SK-N-SH (cell line): ENCODE measurements at regions not wholly inside any gene's neighbourhood (a gene's known extent, or its start where the extent isn't known, plus 50 kb on each side); places are given as distances from the start of the nearest gene placed in this dataset.

Experiments
- CTCF ChIA-PET: fragments of 300-600, 350-600 bp; formaldehyde crosslinking; extraction: SDS; loops from one replicate; lab custom pipeline; 2021; lab: Yijun Ruan, JAX
- POLR2A ChIA-PET: fragments of 350-600 bp; sonication (Branson Sonifier 250); formaldehyde crosslinking; extraction: SDS; loops from one replicate; lab custom pipeline; 2020; ENCODE audit warnings: antibody characterized with exemption, inconsistent platforms; lab: Yijun Ruan, JAX
- DNase-seq: peaks from one replicate; pipeline ENCODE4 v3.0.0; 2012
- H2AFZ ChIP-seq: fragments of 200-600 bp; sonication (generic); 2 replicates; pipeline ENCODE4 v1.8.1; 2016; ENCODE audit warnings: antibody characterized with exemption, mild to moderate bottlenecking, low read depth
- H3F3A ChIP-seq: fragments of 200-600 bp; sonication (generic); replicated peaks from 2 replicates; pipeline ENCODE3; 2016; ENCODE audit warnings: antibody characterized with exemption, mild to moderate bottlenecking; ENCODE audit not compliant: insufficient read depth
- H3K27ac ChIP-seq, 2 experiments: fragments of 200-500 bp in 1 of 2; fragments of 200-600 bp in 1 of 2; sonication (Bioruptor generic) in 1 of 2; sonication (generic), shearing (Covaris generic) in 1 of 2; 2 replicates each; pipeline versions ENCODE4 v1.5.1 to v1.6.1; 2014 to 2016; ENCODE audit warnings: low read depth in 2 of 2, inconsistent platforms in 1 of 2, low read length in 1 of 2, mild to moderate bottlenecking in 1 of 2, mixed read lengths in 1 of 2
- H3K27me3 ChIP-seq: fragments of 200-600 bp; sonication (generic), shearing (Covaris generic); 2 replicates; pipeline ENCODE4 v1.6.1; 2016; ENCODE audit warnings: mixed run types; ENCODE audit not compliant: insufficient read depth
- H3K36me3 ChIP-seq, 2 experiments: fragments of 200-500 bp in 1 of 2; fragments of 200-600 bp in 1 of 2; sonication (Bioruptor generic) in 1 of 2; sonication (generic) in 1 of 2; replicated peaks in 1 of 2; 2 replicates each; pipeline versions ENCODE3 to v1.5.1; 2014 to 2016; ENCODE audit warnings: low read length in 1 of 2, mild to moderate bottlenecking in 1 of 2; ENCODE audit not compliant: insufficient read depth in 2 of 2, control insufficient read depth in 1 of 2
- H3K4me1 ChIP-seq, 2 experiments: fragments of 200-500 bp in 1 of 2; fragments of 200-600 bp in 1 of 2; sonication (Bioruptor generic) in 1 of 2; sonication (generic), shearing (Covaris generic) in 1 of 2; 2 replicates each; pipeline versions ENCODE4 v1.5.1 to v1.6.1; 2014 to 2016; ENCODE audit warnings: low read depth in 1 of 2, low read length in 1 of 2, mixed run types in 1 of 2; ENCODE audit not compliant: insufficient read depth in 2 of 2, control insufficient read depth in 1 of 2
- H3K4me2 ChIP-seq: fragments of 200-600 bp; sonication (generic), shearing (Covaris generic); 2 replicates; pipeline ENCODE4 v1.6.1; 2017; ENCODE audit warnings: mixed run types
- H3K4me3 ChIP-seq, 2 experiments: fragments of 200-500 bp in 1 of 2; fragments of 200-600 bp in 1 of 2; sonication (Bioruptor generic) in 1 of 2; sonication (generic), shearing (Covaris generic) in 1 of 2; 2 replicates each; pipeline versions ENCODE4 v1.5.1 to v1.8.1; 2014 to 2016; ENCODE audit warnings: low read depth in 2 of 2, inconsistent platforms in 1 of 2, low read length in 1 of 2, mild to moderate bottlenecking in 1 of 2, mixed read lengths in 1 of 2, moderate library complexity in 1 of 2
- H3K79me2 ChIP-seq: fragments of 200-600 bp; sonication (generic); 2 replicates; pipeline ENCODE4 v1.8.1; 2017; ENCODE audit warnings: mild to moderate bottlenecking; ENCODE audit not compliant: insufficient read depth
- H3K9ac ChIP-seq: fragments of 200-600 bp; sonication (generic); 2 replicates; pipeline ENCODE4 v1.6.1; 2017; ENCODE audit warnings: mixed run types
- H3K9me2 ChIP-seq: fragments of 200-600 bp; sonication (generic); 2 replicates; pipeline ENCODE4 v1.6.1; 2017; ENCODE audit warnings: mixed run types
- H3K9me3 ChIP-seq: fragments of 200-600 bp; sonication (generic); 2 replicates; pipeline ENCODE4 v1.6.1; 2017; ENCODE audit warnings: mixed run types, mild to moderate bottlenecking, moderate library complexity
- H4K20me1 ChIP-seq: fragments of 200-600 bp; sonication (generic); 2 replicates; pipeline ENCODE4 v1.6.1; 2017; ENCODE audit warnings: mild to moderate bottlenecking, mixed run types; ENCODE audit not compliant: insufficient read depth
- FOXJ3 ChIP-seq: sonication (generic); formaldehyde crosslinking; IDR thresholded peaks from 2 replicates; pipeline ENCODE4 v1.5.1; 2020; ENCODE audit warnings: mild to moderate bottlenecking, missing genetic modification reagents
- FOXM1 ChIP-seq: IDR thresholded peaks from 2 replicates; pipeline ENCODE4 v1.4.0; 2012; ENCODE audit warnings: low read depth, mild to moderate bottlenecking
- GABPA ChIP-seq: IDR thresholded peaks from 2 replicates; pipeline ENCODE4 v1.4.0; 2012; ENCODE audit warnings: low read depth, mild to moderate bottlenecking
- MEF2A ChIP-seq: IDR thresholded peaks from 2 replicates; pipeline ENCODE4 v1.4.0; 2012; ENCODE audit warnings: low read depth, borderline replicate concordance
- MXI1 ChIP-seq: IDR thresholded peaks from 2 replicates; pipeline ENCODE4 v1.6.1; 2012; ENCODE audit warnings: mild to moderate bottlenecking, low read depth, low read length, improper control_type of control experiment
- NFIC ChIP-seq: IDR thresholded peaks from 2 replicates; pipeline ENCODE4 v1.4.0; 2012; ENCODE audit warnings: borderline replicate concordance
- NRF1 ChIP-seq: IDR thresholded peaks from 2 replicates; pipeline ENCODE4 v1.6.1; 2012; ENCODE audit warnings: low read depth, mild to moderate bottlenecking, low read length
- RAD21 ChIP-seq: IDR thresholded peaks from 2 replicates; pipeline ENCODE4 v1.6.1; 2012; ENCODE audit warnings: mild to moderate bottlenecking, low read length
- SIN3A ChIP-seq: IDR thresholded peaks from 2 replicates; pipeline ENCODE4 v1.6.1; 2012; ENCODE audit warnings: low read depth, mild to moderate bottlenecking, low read length, moderate library complexity, borderline replicate concordance
- TAF1 ChIP-seq: IDR thresholded peaks from 2 replicates; pipeline ENCODE4 v1.6.1; 2012; ENCODE audit warnings: low read depth, mild to moderate bottlenecking, low read length, moderate library complexity, borderline replicate concordance
- YY1 ChIP-seq: IDR thresholded peaks from 2 replicates; pipeline ENCODE4 v1.4.0; 2012; ENCODE audit warnings: low read depth, mild to moderate bottlenecking
- WGBS: methylation state at CpG from one replicate; pipeline ENCODE4 v1.1.6; 2017; ENCODE audit warnings: low lambda C conversion rate; 5-methylcytosine and 5-hydroxymethylcytosine counted together
- TF ChIP-seq, protein P1 (sequence below): IDR thresholded peaks from 2 replicates; pipeline ENCODE4 v1.4.0; 2012; ENCODE audit warnings: low read depth, borderline replicate concordance
- TF ChIP-seq, protein P2 (sequence below): fragments of 200-600 bp; sonication (generic); IDR thresholded peaks from 2 replicates; pipeline ENCODE4 v1.6.1; 2017; ENCODE audit warnings: antibody characterized with exemption, mild to moderate bottlenecking, moderate library complexity
- TF ChIP-seq, protein P3 (sequence below): fragments of 150-350 bp; IDR thresholded peaks from 2 replicates; pipeline ENCODE4 v1.6.1; 2016; ENCODE audit warnings: mild to moderate bottlenecking, low read depth, low read length
- TF ChIP-seq, protein P4 (sequence below): fragments of 150-350 bp; IDR thresholded peaks from 2 replicates; pipeline ENCODE4 v1.6.1; 2017; ENCODE audit warnings: antibody characterized with exemption, low read length, low read depth, borderline replicate concordance

DNA sequence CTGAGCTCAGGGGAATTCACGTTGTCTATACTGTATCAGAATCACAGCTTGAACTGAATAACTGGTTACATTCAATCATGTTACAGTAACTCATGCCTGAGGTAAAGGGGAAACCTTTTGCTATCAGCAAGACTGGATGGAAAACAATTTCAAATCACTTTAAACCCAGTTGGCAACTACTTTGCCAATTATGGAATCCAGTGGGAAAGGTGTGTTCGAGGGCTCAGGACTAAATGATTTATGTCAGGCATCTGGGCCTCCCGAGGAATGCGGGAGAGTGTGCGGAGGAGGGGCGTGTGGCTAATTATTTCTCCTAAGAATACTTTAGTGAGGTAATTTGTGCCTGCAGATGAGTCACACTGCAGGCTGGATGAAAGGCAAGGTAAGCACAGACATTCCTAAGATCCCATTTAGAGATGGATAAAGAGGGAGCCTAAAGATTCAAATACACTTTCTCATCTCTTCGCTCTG is 100.1 kb downstream of the HRH4 start:
- TF ChIP-seq TAF1 (no peak), NFIC (no peak), FOXJ3 (no peak)
- TF ChIP-seq, protein P1, sequence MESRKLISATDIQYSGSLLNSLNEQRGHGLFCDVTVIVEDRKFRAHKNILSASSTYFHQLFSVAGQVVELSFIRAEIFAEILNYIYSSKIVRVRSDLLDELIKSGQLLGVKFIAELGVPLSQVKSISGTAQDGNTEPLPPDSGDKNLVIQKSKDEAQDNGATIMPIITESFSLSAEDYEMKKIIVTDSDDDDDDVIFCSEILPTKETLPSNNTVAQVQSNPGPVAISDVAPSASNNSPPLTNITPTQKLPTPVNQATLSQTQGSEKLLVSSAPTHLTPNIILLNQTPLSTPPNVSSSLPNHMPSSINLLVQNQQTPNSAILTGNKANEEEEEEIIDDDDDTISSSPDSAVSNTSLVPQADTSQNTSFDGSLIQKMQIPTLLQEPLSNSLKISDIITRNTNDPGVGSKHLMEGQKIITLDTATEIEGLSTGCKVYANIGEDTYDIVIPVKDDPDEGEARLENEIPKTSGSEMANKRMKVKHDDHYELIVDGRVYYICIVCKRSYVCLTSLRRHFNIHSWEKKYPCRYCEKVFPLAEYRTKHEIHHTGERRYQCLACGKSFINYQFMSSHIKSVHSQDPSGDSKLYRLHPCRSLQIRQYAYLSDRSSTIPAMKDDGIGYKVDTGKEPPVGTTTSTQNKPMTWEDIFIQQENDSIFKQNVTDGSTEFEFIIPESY = no peak
- TF ChIP-seq, protein P2, sequence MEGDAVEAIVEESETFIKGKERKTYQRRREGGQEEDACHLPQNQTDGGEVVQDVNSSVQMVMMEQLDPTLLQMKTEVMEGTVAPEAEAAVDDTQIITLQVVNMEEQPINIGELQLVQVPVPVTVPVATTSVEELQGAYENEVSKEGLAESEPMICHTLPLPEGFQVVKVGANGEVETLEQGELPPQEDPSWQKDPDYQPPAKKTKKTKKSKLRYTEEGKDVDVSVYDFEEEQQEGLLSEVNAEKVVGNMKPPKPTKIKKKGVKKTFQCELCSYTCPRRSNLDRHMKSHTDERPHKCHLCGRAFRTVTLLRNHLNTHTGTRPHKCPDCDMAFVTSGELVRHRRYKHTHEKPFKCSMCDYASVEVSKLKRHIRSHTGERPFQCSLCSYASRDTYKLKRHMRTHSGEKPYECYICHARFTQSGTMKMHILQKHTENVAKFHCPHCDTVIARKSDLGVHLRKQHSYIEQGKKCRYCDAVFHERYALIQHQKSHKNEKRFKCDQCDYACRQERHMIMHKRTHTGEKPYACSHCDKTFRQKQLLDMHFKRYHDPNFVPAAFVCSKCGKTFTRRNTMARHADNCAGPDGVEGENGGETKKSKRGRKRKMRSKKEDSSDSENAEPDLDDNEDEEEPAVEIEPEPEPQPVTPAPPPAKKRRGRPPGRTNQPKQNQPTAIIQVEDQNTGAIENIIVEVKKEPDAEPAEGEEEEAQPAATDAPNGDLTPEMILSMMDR = no peak
- POLR2A ChIA-PET = no interaction called here
- WGBS = 63% methylated on average over 7 of the region's 7 CpGs
- DNase-seq = no peak
- CTCF ChIA-PET = no interaction called here
- H3K4me2 ChIP-seq = no peak overlapping the region
- H3K27ac ChIP-seq = no peak overlapping the region
- H3K4me1 ChIP-seq = no peaks in the 10 kb centered on the region
- H3K27me3 ChIP-seq = no peaks in the 10 kb centered on the region; the same call in 1 of the 2 replicates
- no peaks in the 10 kb centered on the region for H3K79me2 ChIP-seq
- H3K9me3 ChIP-seq = no peaks in the 10 kb centered on the region
- H3K9me2 ChIP-seq = no peaks in the 10 kb centered on the region
- H3F3A ChIP-seq = no peaks in the 10 kb centered on the region
- H3K36me3 ChIP-seq = no peaks in the 10 kb centered on the region
- H3K4me3 ChIP-seq = no peak overlapping the region
- no peaks in the 10 kb centered on the region for H4K20me1 ChIP-seq
- H2AFZ ChIP-seq = no peak overlapping the region
- no peak overlapping the region for H3K9ac ChIP-seq

DNA sequence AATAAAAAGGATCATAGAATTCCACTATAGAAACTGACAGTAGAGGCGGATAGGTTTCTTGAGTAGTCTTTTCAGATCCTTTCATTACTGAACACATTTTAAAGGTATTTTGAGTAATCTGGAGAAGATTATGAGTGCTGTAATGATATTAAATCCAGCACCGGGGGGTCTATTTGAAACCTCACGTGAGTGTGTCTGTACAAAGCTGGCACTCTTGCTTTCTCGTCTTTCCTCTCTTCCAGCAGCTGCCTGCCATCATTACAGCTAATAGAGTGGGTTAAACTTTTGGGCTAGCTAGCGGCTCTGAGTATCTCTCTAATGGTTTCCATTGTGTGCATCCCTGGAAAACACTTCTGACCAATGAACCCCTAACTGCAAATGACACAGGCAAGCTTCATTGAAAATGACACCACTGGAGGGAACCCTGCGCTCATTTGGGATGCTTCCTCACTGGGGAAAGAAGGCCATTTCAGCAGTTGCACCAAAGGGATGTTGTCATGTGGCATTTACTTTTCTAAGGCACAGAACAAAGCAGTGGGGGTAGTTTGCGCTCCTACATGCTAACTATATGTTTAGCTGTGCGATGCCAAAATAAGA is 101.0 kb downstream of the HRH4 start:
- Histone ChIP-seq H3F3A (no peaks in the 10 kb centered on the region), H3K27ac (no peak overlapping the region), H3K36me3 (no peaks in the 10 kb centered on the region), H2AFZ (no peak overlapping the region), H3K9me3 (no peaks in the 10 kb centered on the region), H3K9me2 (no peaks in the 10 kb centered on the region), H4K20me1 (no peaks in the 10 kb centered on the region), H3K79me2 (no peaks in the 10 kb centered on the region), H3K4me1 (no peaks in the 10 kb centered on the region), H3K4me2 (no peak overlapping the region), H3K27me3 (no peaks in the 10 kb centered on the region; the same call in 1 of the 2 replicates), H3K4me3 (no peak overlapping the region), H3K9ac (no peak overlapping the region)
- WGBS = 56% methylated on average over 7 of the region's 8 CpGs
- TF ChIP-seq SIN3A (no peak), MEF2A (no peak), YY1 (no peak), FOXJ3 (no peak), GABPA (no peak), NRF1 (no peak), RAD21 (no peak), FOXM1 (no peak), MXI1 (no peak)
- TF ChIP-seq, protein P1 = no peak
- TF ChIP-seq, protein P3, sequence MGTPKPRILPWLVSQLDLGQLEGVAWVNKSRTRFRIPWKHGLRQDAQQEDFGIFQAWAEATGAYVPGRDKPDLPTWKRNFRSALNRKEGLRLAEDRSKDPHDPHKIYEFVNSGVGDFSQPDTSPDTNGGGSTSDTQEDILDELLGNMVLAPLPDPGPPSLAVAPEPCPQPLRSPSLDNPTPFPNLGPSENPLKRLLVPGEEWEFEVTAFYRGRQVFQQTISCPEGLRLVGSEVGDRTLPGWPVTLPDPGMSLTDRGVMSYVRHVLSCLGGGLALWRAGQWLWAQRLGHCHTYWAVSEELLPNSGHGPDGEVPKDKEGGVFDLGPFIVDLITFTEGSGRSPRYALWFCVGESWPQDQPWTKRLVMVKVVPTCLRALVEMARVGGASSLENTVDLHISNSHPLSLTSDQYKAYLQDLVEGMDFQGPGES = no peak
- TF ChIP-seq, protein P4, sequence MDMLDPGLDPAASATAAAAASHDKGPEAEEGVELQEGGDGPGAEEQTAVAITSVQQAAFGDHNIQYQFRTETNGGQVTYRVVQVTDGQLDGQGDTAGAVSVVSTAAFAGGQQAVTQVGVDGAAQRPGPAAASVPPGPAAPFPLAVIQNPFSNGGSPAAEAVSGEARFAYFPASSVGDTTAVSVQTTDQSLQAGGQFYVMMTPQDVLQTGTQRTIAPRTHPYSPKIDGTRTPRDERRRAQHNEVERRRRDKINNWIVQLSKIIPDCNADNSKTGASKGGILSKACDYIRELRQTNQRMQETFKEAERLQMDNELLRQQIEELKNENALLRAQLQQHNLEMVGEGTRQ = no peak
- CTCF ChIA-PET = no interaction called here
- POLR2A ChIA-PET = no interaction called here
- DNase-seq = no peak
